H9 (cell line): ENCODE measurements at regions not wholly inside any gene's neighbourhood (a gene's known extent, or its start where the extent isn't known, plus 50 kb on each side); places are given as distances from the start of the nearest gene placed in this dataset.

Experiments used
- DNase-seq: peaks from one replicate; pipeline ENCODE4 v3.0.0-alpha.2; 2017
- H2AFZ ChIP-seq: one replicate; pipeline ENCODE4 v1.6.1; 2013; ENCODE audit warnings: mild to moderate bottlenecking, low read length, control low read depth, moderate library complexity
- H2AK5ac ChIP-seq: 2 replicates; pipeline ENCODE4 v1.6.1; 2013; ENCODE audit warnings: low read length, control low read depth, mixed read lengths; ENCODE audit not compliant: insufficient read length
- H2BK120ac ChIP-seq: one replicate; pipeline ENCODE4 v1.6.1; 2013; ENCODE audit warnings: low read depth, mild to moderate bottlenecking, low read length, control low read depth, inconsistent platforms; ENCODE audit not compliant: poor library complexity, severe bottlenecking
- H2BK12ac ChIP-seq: 2 replicates; pipeline ENCODE4 v1.6.1; 2013; ENCODE audit warnings: low read length, control low read depth, mixed read lengths, low read depth; ENCODE audit not compliant: insufficient read length
- H2BK15ac ChIP-seq: 2 replicates; pipeline ENCODE4 v1.6.1; 2013; ENCODE audit warnings: low read depth, low read length, control low read depth
- H2BK20ac ChIP-seq: one replicate; pipeline ENCODE4 v1.6.1; 2013; ENCODE audit warnings: low read depth, mild to moderate bottlenecking, low read length, control low read depth, inconsistent platforms; ENCODE audit not compliant: poor library complexity, severe bottlenecking
- H2BK5ac ChIP-seq: 2 replicates; pipeline ENCODE4 v1.6.1; 2013; ENCODE audit warnings: low read length, control low read depth, mixed read lengths; ENCODE audit not compliant: insufficient read length
- H3K14ac ChIP-seq: 2 replicates; pipeline ENCODE4 v1.6.1; 2013; ENCODE audit warnings: low read length, control low read depth; ENCODE audit not compliant: insufficient read depth
- H3K18ac ChIP-seq: 2 replicates; pipeline ENCODE4 v1.6.1; 2013; ENCODE audit warnings: low read depth, mild to moderate bottlenecking, mixed read lengths, low read length, control low read depth; ENCODE audit not compliant: insufficient read length
- H3K23ac ChIP-seq: 2 replicates; pipeline ENCODE4 v1.6.1; 2013; ENCODE audit warnings: low read length, control low read depth, mixed read lengths, low read depth; ENCODE audit not compliant: insufficient read length
- H3K23me2 ChIP-seq: 2 replicates; pipeline ENCODE4 v1.6.1; 2013; ENCODE audit warnings: low read depth, mild to moderate bottlenecking, mixed read lengths, low read length, control low read depth; ENCODE audit not compliant: insufficient read length, poor library complexity, severe bottlenecking
- H3K27ac ChIP-seq: 2 replicates; pipeline ENCODE4 v1.5.1; 2013; ENCODE audit warnings: low read length, control low read depth, mixed read lengths, low read depth; ENCODE audit not compliant: insufficient read length
- H3K27me3 ChIP-seq: 2 replicates; pipeline ENCODE4 v1.6.1; 2013; ENCODE audit warnings: low read length, control low read depth, inconsistent platforms; ENCODE audit not compliant: insufficient read depth
- H3K4ac ChIP-seq: 2 replicates; pipeline ENCODE4 v1.6.1; 2013; ENCODE audit warnings: low read depth, mild to moderate bottlenecking, control low read depth, inconsistent platforms, low read length, moderate library complexity
- H3K4me1 ChIP-seq: 2 replicates; pipeline ENCODE4 v1.6.1; 2013; ENCODE audit warnings: low read length, control low read depth, inconsistent platforms; ENCODE audit not compliant: insufficient read depth
- H3K4me2 ChIP-seq: 2 replicates; pipeline ENCODE4 v1.6.1; 2013; ENCODE audit warnings: low read length, control low read depth, mixed read lengths; ENCODE audit not compliant: insufficient read length, insufficient read depth
- H3K56ac ChIP-seq: 2 replicates; pipeline ENCODE4 v1.6.1; 2013; ENCODE audit warnings: low read depth, mild to moderate bottlenecking, mixed read lengths, low read length, control low read depth; ENCODE audit not compliant: insufficient read length
- H3K79me1 ChIP-seq: 2 replicates; pipeline ENCODE4 v1.6.1; 2013; ENCODE audit warnings: low read depth, mild to moderate bottlenecking, moderate library complexity, low read length, control low read depth, inconsistent platforms; ENCODE audit not compliant: insufficient read depth, poor library complexity, severe bottlenecking
- H3K79me2 ChIP-seq: 2 replicates; pipeline ENCODE4 v1.6.1; 2013; ENCODE audit warnings: low read length, control low read depth, inconsistent platforms; ENCODE audit not compliant: insufficient read depth
- H3K9ac ChIP-seq: 2 replicates; pipeline ENCODE4 v1.6.1; 2013; ENCODE audit warnings: low read length, control low read depth, mixed read lengths; ENCODE audit not compliant: insufficient read length; ENCODE audit errors: extremely low read depth
- H3K9me3 ChIP-seq: one replicate; pipeline ENCODE4 v1.6.1; 2013; ENCODE audit warnings: low read depth, low read length, inconsistent platforms; ENCODE audit not compliant: control insufficient read depth
- H3T11ph ChIP-seq: one replicate; pipeline ENCODE4 v1.6.1; 2013; ENCODE audit warnings: mild to moderate bottlenecking, low read length, control low read depth, inconsistent platforms
- H4K20me1 ChIP-seq: one replicate; pipeline ENCODE4 v1.6.1; 2013; ENCODE audit not compliant: control insufficient read depth, insufficient read length, insufficient read depth
- H4K5ac ChIP-seq: 2 replicates; pipeline ENCODE4 v1.6.1; 2013; ENCODE audit warnings: low read depth, mild to moderate bottlenecking, mixed read lengths, low read length, control low read depth; ENCODE audit not compliant: insufficient read length
- H4K8ac ChIP-seq: replicated peaks from 2 replicates; pipeline ENCODE4 v1.6.1; 2013; ENCODE audit warnings: low read length, control low read depth, mixed read lengths, low read depth; ENCODE audit not compliant: insufficient read length
- H4K91ac ChIP-seq: 2 replicates; pipeline ENCODE4 v1.6.1; 2013; ENCODE audit warnings: low read depth, mild to moderate bottlenecking, moderate library complexity, mixed read lengths, low read length, control low read depth; ENCODE audit not compliant: insufficient read length
- H3K27ac Mint-ChIP-seq, 3 experiments: 2 replicates in 2 of 3; 3 replicates in 1 of 3; pipeline ENCODE4 v1.8.0; 2020 to 2021; ENCODE audit warnings: mixed read lengths in 3 of 3, mild to moderate bottlenecking in 1 of 3, moderate library complexity in 1 of 3
- H3K27me3 Mint-ChIP-seq: 2 replicates; pipeline ENCODE4 v1.8.0; 2021; ENCODE audit warnings: low read depth, mild to moderate bottlenecking, moderate library complexity, mixed read lengths
- H3K36me3 Mint-ChIP-seq, 3 experiments: 2 replicates in 2 of 3; 3 replicates in 1 of 3; pipeline ENCODE4 v1.8.0; 2020 to 2021; ENCODE audit warnings: low read depth in 3 of 3, mixed read lengths in 3 of 3; ENCODE audit not compliant: insufficient read depth in 1 of 3
- H3K4me1 Mint-ChIP-seq, 2 experiments: 2 replicates each; pipeline ENCODE4 v1.8.0; 2020; ENCODE audit warnings: mixed read lengths in 2 of 2
- H3K4me3 Mint-ChIP-seq, 2 experiments: 2 replicates in 1 of 2; 3 replicates in 1 of 2; pipeline ENCODE4 v1.8.0; 2020 to 2021; ENCODE audit warnings: mild to moderate bottlenecking in 2 of 2, mixed read lengths in 2 of 2, moderate library complexity in 1 of 2
- H3K9me3 Mint-ChIP-seq, 2 experiments: 2 replicates in 1 of 2; 3 replicates in 1 of 2; pipeline ENCODE4 v1.8.0; 2020; ENCODE audit warnings: mild to moderate bottlenecking in 2 of 2, mixed read lengths in 2 of 2, moderate library complexity in 1 of 2
- CTCF ChIP-seq: fragments of 200-600 bp; sonication (generic); conservative IDR thresholded peaks from 3 replicates; pipeline ENCODE4 v1.8.0; 2021; ENCODE audit warnings: antibody characterized with exemption, mild to moderate bottlenecking
- WGBS: extraction: QIAGEN DNeasy Blood & Tissue Kit; methylation state at CpG from one replicate; pipeline ENCODE4 v1.1.7; 2013; ENCODE audit warnings: missing lambda C conversion rate, low lambda C conversion rate, mixed read lengths; ENCODE audit not compliant: insufficient read length; ENCODE audit errors: extremely low coverage; 5-methylcytosine and 5-hydroxymethylcytosine counted together

- H3K23me2 ChIP-seq, result no peaks in the 10 kb centered on the region
- no peak overlapping the region for H2AFZ ChIP-seq
- no peak overlapping the region for H3K14ac ChIP-seq
- peaks cover 85% of the 10 kb centered on the region for H3K27me3 Mint-ChIP-seq
- no peak overlapping the region for H3K18ac ChIP-seq
- no peak overlapping the region for H3K27ac ChIP-seq
- no peaks in the 10 kb centered on the region for H3K9me3 ChIP-seq
- no peak overlapping the region for H3K4me2 ChIP-seq
- H3K79me2 ChIP-seq, result no peaks in the 10 kb centered on the region
- H3K9ac ChIP-seq, result no peak overlapping the region
- H2BK20ac ChIP-seq, result no peak overlapping the region
- H3T11ph ChIP-seq, result no peak overlapping the region
- H3K79me1 ChIP-seq, result no peaks in the 10 kb centered on the region
- H3K23ac ChIP-seq, result no peak overlapping the region
- H4K91ac ChIP-seq, result no peak overlapping the region
- no peak overlapping the region for H2BK120ac ChIP-seq
- no peak overlapping the region for H3K27ac Mint-ChIP-seq
- DNase-seq, result no peak
- H3K56ac ChIP-seq, result no peak overlapping the region
- no peak overlapping the region for H4K8ac ChIP-seq
- H2BK5ac ChIP-seq, result no peak overlapping the region
- WGBS, result no CpG with 5 or more reads among the region's 1 CpG
- H3K4me3 Mint-ChIP-seq, result no peak overlapping the region
- H3K36me3 Mint-ChIP-seq, result no peaks in the 10 kb centered on the region
- no peaks in the 10 kb centered on the region for H4K20me1 ChIP-seq
- no peaks in the 10 kb centered on the region; a peak in 1 of 4 replicates for H3K4me1 Mint-ChIP-seq
- no peaks in the 10 kb centered on the region for H3K27me3 ChIP-seq
- no peak overlapping the region for H2BK12ac ChIP-seq
- no peak overlapping the region for H2AK5ac ChIP-seq
- no peak overlapping the region for H4K5ac ChIP-seq
- no peaks in the 10 kb centered on the region for H3K4me1 ChIP-seq
- no peak for TF ChIP-seq CTCF
- no peaks in the 10 kb centered on the region for H3K9me3 Mint-ChIP-seq
- H3K4ac ChIP-seq, result no peak overlapping the region
- H2BK15ac ChIP-seq, result no peak overlapping the region
These were observed 172.3 kb upstream of the TBCA start for GRCh38 chr5:77948476-77948875.
